GM19455 (cell line): ENCODE measurements at regions not wholly inside any gene's neighbourhood (a gene's known extent, or its start where the extent isn't known, plus 50 kb on each side); places are given as distances from the start of the nearest gene placed in this dataset.
"Not testable (repeated sequence)": the region's sequence is repeated elsewhere in the genome, so short reads cannot be mapped to it uniquely, and the experiment has no call there.

ENCODE experiments used
- ATAC-seq: cut with Tn5 transposase; IDR thresholded peaks from one replicate; pipeline ENCODE4 v1.9.1; 2021; ENCODE audit not compliant: unreplicated experiment

- ATAC-seq = no peak
Observed at GRCh38 chr3:159881828-159882309, 106.8 kb upstream of the IL12A start.

GRCh38 chr3:159882367-159882766, 106.3 kb upstream of the IL12A start:
- no peak for ATAC-seq

- ATAC-seq = no peak
Observed at GRCh38 chr3:159882790-159883779, 105.5 kb upstream of the IL12A start.

- ATAC-seq = no peak
Observed at GRCh38 chr3:159884661-159885402, 103.8 kb upstream of the IL12A start.

GRCh38 chr3:159886050-159886449, 102.6 kb upstream of the IL12A start:
- no peak for ATAC-seq

- ATAC-seq = not testable (repeated sequence)
Observed at GRCh38 chr3:159886530-159886929, 102.1 kb upstream of the IL12A start.

GRCh38 chr3:159887168-159887567, 101.5 kb upstream of the IL12A start:
- ATAC-seq = no peak

GRCh38 chr3:159887911-159888310, 100.7 kb upstream of the IL12A start:
- no peak for ATAC-seq

- no peak for ATAC-seq
Observed at GRCh38 chr3:159892171-159892795, 96.4 kb upstream of the IL12A start.

- ATAC-seq = no peak
Observed at GRCh38 chr3:159892801-159893200, 95.8 kb upstream of the IL12A start.

GRCh38 chr3:159894386-159894785, 94.2 kb upstream of the IL12A start:
- no peak for ATAC-seq

GRCh38 chr3:159895430-159895829, 93.2 kb upstream of the IL12A start:
- no peak for ATAC-seq

- no peak for ATAC-seq
Observed at GRCh38 chr3:159896543-159896942, 92.1 kb upstream of the IL12A start.

GRCh38 chr3:159897331-159898075, 91.1 kb upstream of the IL12A start:
- no peak for ATAC-seq

GRCh38 chr3:159898147-159898546, 90.5 kb upstream of the IL12A start:
- no peak for ATAC-seq

- no peak for ATAC-seq
Observed at GRCh38 chr3:159899166-159899565, 89.5 kb upstream of the IL12A start.

GRCh38 chr3:159902546-159903314, 85.9 kb upstream of the IL12A start:
- peak; percentile 65 for ATAC-seq

GRCh38 chr3:159904455-159904854, 84.2 kb upstream of the IL12A start:
- ATAC-seq = no peak

GRCh38 chr3:159904911-159905310, 83.7 kb upstream of the IL12A start:
- no peak for ATAC-seq

GRCh38 chr3:159907828-159908227, 80.8 kb upstream of the IL12A start:
- no peak for ATAC-seq
